ENCODE measurements at regions not wholly inside any gene's neighbourhood (a gene's known extent, or its start where the extent isn't known, plus 50 kb on each side); places are given as distances from the start of the nearest gene placed in this dataset.

DNA sequence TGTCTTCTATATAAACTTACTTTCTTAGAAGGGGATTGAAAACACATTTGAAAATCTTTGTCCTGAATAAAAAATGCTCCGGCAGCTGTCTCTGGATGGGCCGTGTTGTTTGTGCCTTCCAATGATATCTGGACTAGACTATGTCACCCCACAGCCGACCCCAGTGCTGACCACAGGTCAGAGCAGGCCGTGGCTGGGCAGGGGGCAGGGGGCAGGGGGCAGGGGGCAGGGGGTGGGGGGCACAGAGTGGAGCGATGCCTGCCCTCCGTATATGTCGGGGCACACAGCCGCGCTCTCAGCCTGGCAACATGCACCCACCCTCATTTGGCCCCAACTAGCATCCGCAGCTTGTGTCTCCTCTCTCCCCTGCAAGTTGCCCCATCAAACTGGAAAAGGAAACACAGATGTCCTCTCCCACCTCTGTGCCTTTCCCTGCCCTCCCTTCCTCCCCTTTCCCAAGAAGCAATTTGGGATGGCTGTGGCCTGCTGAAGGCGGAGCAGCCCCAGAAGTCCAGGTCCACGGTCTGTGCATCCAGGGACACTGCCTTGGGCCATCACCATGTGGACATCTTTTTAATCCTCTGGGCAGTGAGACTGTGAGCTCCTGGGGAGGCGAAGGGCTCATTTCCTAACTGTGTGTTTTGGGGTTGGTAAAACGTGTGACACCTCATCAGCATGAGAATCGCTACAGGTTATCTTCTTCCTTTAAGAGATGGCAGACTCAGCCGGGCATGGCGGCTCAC lies 295.7 kb upstream of the RTL1 start:
- Histone ChIP-seq H3K79me2 (ENCODE audit: insufficient read depth, low read depth, low read length) (no peaks in the 10 kb centered on the region), H3K4me1 (ENCODE audit: insufficient read depth, low read length, poor library complexity, severe bottlenecking) (no peaks in the 10 kb centered on the region), H3K36me3 (ENCODE audit: insufficient read depth, low read length) (no peaks in the 10 kb centered on the region), H3K4me3 (ENCODE audit: low read depth, low read length, poor library complexity, severe bottlenecking) (no peak overlapping the region), H3K9me2 (ENCODE audit: insufficient read depth, low read length) (no peaks in the 10 kb centered on the region), H4K20me1 (ENCODE audit: insufficient read depth, low read length) (no peaks in the 10 kb centered on the region), H2AFZ (ENCODE audit: low read length) (no peak overlapping the region), H3K4me2 (ENCODE audit: low read length) (no peak overlapping the region), H3K27ac (ENCODE audit: low read depth, low read length, poor library complexity, severe bottlenecking) (no peak overlapping the region), H3K9me3 (ENCODE audit: low read length) (no peaks in the 10 kb centered on the region)
- TF ChIP-seq, protein P1, sequence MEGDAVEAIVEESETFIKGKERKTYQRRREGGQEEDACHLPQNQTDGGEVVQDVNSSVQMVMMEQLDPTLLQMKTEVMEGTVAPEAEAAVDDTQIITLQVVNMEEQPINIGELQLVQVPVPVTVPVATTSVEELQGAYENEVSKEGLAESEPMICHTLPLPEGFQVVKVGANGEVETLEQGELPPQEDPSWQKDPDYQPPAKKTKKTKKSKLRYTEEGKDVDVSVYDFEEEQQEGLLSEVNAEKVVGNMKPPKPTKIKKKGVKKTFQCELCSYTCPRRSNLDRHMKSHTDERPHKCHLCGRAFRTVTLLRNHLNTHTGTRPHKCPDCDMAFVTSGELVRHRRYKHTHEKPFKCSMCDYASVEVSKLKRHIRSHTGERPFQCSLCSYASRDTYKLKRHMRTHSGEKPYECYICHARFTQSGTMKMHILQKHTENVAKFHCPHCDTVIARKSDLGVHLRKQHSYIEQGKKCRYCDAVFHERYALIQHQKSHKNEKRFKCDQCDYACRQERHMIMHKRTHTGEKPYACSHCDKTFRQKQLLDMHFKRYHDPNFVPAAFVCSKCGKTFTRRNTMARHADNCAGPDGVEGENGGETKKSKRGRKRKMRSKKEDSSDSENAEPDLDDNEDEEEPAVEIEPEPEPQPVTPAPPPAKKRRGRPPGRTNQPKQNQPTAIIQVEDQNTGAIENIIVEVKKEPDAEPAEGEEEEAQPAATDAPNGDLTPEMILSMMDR (conservative IDR thresholded peaks at IDR 0.05; ENCODE audit: low read length), result no peak
- TF ChIP-seq EZH2phosphoT487 (IDR thresholded peaks at IDR 0.05; ENCODE audit: borderline replicate concordance, low read depth, low read length), result no peak
- BruUV-seq (replicated peaks), result no TSS peak
- DNase-seq (ENCODE audit: low spot score), result no peak
- ChIA-PET CTCF (ENCODE audit: unreplicated experiment) (no interaction called here), POLR2A (no interaction called here)
- intact Hi-C loops (cut with micrococcal nuclease; ENCODE audit: unreplicated experiment), result no loop called here

DNA sequence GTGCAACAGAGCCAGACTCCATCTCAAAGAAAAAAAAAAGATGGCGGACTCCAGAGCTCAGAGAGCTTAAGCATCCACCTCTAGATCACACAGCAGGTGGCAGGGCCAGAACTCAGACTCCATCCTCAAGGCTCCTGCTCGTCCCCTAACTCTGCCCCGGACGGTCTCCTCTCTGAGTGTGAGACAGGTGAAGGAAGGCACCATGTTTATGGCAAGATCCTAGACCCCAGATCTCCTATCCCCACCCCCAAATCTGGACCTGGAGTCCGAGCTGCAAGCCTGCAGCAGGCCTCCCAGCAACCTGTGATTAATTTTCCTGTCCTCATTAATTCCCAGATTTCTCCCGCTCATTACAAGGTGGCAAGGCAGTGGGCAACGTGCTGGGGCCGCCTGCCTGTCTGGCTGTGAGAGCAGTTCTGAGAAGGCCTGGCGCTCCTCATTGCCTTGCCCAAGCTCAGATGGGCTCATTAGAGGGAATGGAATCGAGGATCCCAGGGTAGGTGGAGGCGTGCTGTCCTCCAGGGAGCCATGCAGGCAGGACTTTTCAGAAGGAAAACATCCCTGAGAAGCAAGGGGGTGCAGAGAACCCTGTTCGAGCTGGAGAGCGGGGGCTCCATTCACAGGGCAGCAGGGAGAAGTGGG lies 296.6 kb upstream of the RTL1 start:
- Histone ChIP-seq H2AFZ (ENCODE audit: low read length) (no peak overlapping the region), H3K36me3 (ENCODE audit: insufficient read depth, low read length) (no peaks in the 10 kb centered on the region), H3K9me2 (ENCODE audit: insufficient read depth, low read length) (no peaks in the 10 kb centered on the region), H3K27ac (ENCODE audit: low read depth, low read length, poor library complexity, severe bottlenecking) (no peak overlapping the region), H3K4me3 (ENCODE audit: low read depth, low read length, poor library complexity, severe bottlenecking) (no peak overlapping the region), H4K20me1 (ENCODE audit: insufficient read depth, low read length) (no peaks in the 10 kb centered on the region), H3K4me1 (ENCODE audit: insufficient read depth, low read length, poor library complexity, severe bottlenecking) (no peaks in the 10 kb centered on the region), H3K9me3 (ENCODE audit: low read length) (no peaks in the 10 kb centered on the region), H3K4me2 (ENCODE audit: low read length) (no peak overlapping the region), H3K79me2 (ENCODE audit: insufficient read depth, low read depth, low read length) (no peaks in the 10 kb centered on the region)
- no peak for DNase-seq (ENCODE audit: low spot score)
- BruUV-seq (replicated peaks), result no TSS peak
- ChIA-PET CTCF (ENCODE audit: unreplicated experiment) (no interaction called here), POLR2A (no interaction called here)
- TF ChIP-seq, protein P1 (conservative IDR thresholded peaks at IDR 0.05; ENCODE audit: low read length), result no peak
- no peak for TF ChIP-seq EZH2phosphoT487 (IDR thresholded peaks at IDR 0.05; ENCODE audit: borderline replicate concordance, low read depth, low read length)
- intact Hi-C loops (cut with micrococcal nuclease; ENCODE audit: unreplicated experiment), result no loop called here

All from OCI-LY7 (cell line).